IPS DF 4.7 (cell line): ENCODE measurements at regions not wholly inside any gene's neighbourhood (a gene's known extent, or its start where the extent isn't known, plus 50 kb on each side); places are given as distances from the start of the nearest gene placed in this dataset.

Experiments
- DNase-seq: peaks from one replicate; pipeline ENCODE4 v3.0.0-alpha.2; 2013; ENCODE audit warnings: low spot score; ENCODE audit errors: extremely low read depth

- DNase-seq = no peak
These were observed 1032.5 kb downstream of the DTWD2 start for GRCh38 chr5:117955831-117956230.

- no peak for DNase-seq
These were observed 1034.0 kb downstream of the DTWD2 start for GRCh38 chr5:117954331-117954730.

GRCh38 chr5:117953272-117953671, 1035.1 kb downstream of the DTWD2 start:
- DNase-seq = no peak

- DNase-seq = no peak
These were observed 1040.5 kb downstream of the DTWD2 start for GRCh38 chr5:117947836-117948235.

GRCh38 chr5:117947121-117947520, 1041.2 kb downstream of the DTWD2 start:
- DNase-seq = no peak

- DNase-seq = no peak
These were observed 1043.1 kb downstream of the DTWD2 start for GRCh38 chr5:117945258-117945657.

GRCh38 chr5:117943541-117943940, 1044.8 kb downstream of the DTWD2 start:
- DNase-seq = no peak

- DNase-seq = no peak
These were observed 1045.4 kb downstream of the DTWD2 start for GRCh38 chr5:117942861-117943519.

- DNase-seq = no peak
These were observed 1095.1 kb downstream of the DTWD2 start for GRCh38 chr5:117893211-117893610.

GRCh38 chr5:117892360-117892759, 1096.0 kb downstream of the DTWD2 start:
- no peak for DNase-seq

GRCh38 chr5:117889596-117889995, 1098.8 kb downstream of the DTWD2 start:
- DNase-seq = no peak

GRCh38 chr5:117888688-117889087, 1099.7 kb downstream of the DTWD2 start:
- DNase-seq = no peak

GRCh38 chr5:117881426-117882230, 1106.7 kb downstream of the DTWD2 start:
- DNase-seq = no peak

GRCh38 chr5:117880932-117881331, 1107.4 kb downstream of the DTWD2 start:
- DNase-seq = no peak

- DNase-seq = no peak
These were observed 1110.6 kb downstream of the DTWD2 start for GRCh38 chr5:117877731-117878130.

- no peak for DNase-seq
These were observed 1115.5 kb downstream of the DTWD2 start for GRCh38 chr5:117872798-117873368.

- no peak for DNase-seq
These were observed 1118.8 kb downstream of the DTWD2 start for GRCh38 chr5:117869596-117869995.

- no peak for DNase-seq
These were observed 1124.6 kb downstream of the DTWD2 start for GRCh38 chr5:117863586-117864296.

GRCh38 chr5:117860550-117860949, 1127.8 kb downstream of the DTWD2 start:
- no peak for DNase-seq

GRCh38 chr5:117859176-117859575, 1129.2 kb downstream of the DTWD2 start:
- DNase-seq = no peak

GRCh38 chr5:117856713-117857112, 1131.6 kb downstream of the DTWD2 start:
- no peak for DNase-seq

- DNase-seq = no peak
These were observed 1150.6 kb downstream of the DTWD2 start for GRCh38 chr5:117837786-117838185.
